Astrocyte of the cerebellum (primary cell): ENCODE measurements at regions not wholly inside any gene's neighbourhood (a gene's known extent, or its start where the extent isn't known, plus 50 kb on each side); places are given as distances from the start of the nearest gene placed in this dataset.

ENCODE experiments used
- DNase-seq: peaks from one replicate; pipeline ENCODE4 v3.0.0-alpha.2; 2011; ENCODE audit warnings: low read depth
- H3K4me3 ChIP-seq: 2 replicates; pipeline ENCODE4 v1.5.1; 2011; ENCODE audit warnings: mild to moderate bottlenecking, low read depth, low read length, moderate library complexity
- in situ Hi-C: cut with HindIII; loops from 2 replicates; pipeline ENCODE4 v1.10.0; 2017; ENCODE audit warnings: low sequenced_read_pairs
- TF ChIP-seq, protein P1 (sequence below): IDR thresholded peaks from 2 replicates; pipeline ENCODE4 v1.5.1; 2012; ENCODE audit warnings: low read length, low read depth, moderate library complexity, mild to moderate bottlenecking; ENCODE audit errors: missing control alignments

DNA sequence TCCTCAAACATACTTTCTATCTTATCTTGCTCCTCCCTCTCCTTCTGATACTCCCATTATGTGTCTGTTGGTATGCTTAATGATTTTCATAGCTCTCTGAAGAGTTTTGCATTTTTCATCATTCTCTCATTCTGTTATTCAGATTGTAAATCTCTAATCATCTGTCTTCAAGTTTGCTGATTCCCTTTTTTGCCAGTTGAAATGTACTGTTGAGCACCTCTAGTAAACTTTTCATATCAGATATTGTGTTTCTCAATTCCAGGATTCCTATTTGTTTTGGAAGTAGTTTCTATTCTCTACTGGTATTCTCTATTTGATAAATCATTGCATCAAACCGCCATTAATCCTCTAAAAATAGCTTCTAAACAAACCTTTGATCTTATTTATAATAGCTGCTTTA, 387.7 kb downstream of the PAX1 start:
- TF ChIP-seq, protein P1, sequence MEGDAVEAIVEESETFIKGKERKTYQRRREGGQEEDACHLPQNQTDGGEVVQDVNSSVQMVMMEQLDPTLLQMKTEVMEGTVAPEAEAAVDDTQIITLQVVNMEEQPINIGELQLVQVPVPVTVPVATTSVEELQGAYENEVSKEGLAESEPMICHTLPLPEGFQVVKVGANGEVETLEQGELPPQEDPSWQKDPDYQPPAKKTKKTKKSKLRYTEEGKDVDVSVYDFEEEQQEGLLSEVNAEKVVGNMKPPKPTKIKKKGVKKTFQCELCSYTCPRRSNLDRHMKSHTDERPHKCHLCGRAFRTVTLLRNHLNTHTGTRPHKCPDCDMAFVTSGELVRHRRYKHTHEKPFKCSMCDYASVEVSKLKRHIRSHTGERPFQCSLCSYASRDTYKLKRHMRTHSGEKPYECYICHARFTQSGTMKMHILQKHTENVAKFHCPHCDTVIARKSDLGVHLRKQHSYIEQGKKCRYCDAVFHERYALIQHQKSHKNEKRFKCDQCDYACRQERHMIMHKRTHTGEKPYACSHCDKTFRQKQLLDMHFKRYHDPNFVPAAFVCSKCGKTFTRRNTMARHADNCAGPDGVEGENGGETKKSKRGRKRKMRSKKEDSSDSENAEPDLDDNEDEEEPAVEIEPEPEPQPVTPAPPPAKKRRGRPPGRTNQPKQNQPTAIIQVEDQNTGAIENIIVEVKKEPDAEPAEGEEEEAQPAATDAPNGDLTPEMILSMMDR, result no peak
- in situ Hi-C loops, result no loop called here
- H3K4me3 ChIP-seq, result no peak overlapping the region
- no peak for DNase-seq

DNA sequence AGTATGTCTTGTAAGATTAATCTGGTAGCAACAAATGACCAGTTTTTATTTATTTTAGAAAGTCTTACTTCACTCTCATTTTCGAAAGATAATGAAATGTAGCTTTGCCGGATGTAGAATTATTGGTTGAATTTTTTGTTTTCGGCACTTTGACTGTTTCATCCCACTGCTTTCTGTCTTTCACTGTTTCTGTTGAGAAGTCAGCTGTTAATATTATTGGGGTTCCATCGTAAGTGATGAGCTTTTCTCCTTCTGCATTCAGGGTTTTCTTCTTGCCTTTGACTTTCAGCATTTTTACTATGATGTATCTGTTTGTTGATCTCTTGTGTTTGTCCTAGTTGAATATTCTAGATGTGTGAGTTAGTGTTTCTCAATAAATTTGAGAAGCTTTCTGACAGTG, 383.4 kb downstream of the PAX1 start:
- H3K4me3 ChIP-seq, result no peak overlapping the region
- in situ Hi-C loops, result no loop called here
- DNase-seq, result no peak
- TF ChIP-seq, protein P1, result no peak

DNA sequence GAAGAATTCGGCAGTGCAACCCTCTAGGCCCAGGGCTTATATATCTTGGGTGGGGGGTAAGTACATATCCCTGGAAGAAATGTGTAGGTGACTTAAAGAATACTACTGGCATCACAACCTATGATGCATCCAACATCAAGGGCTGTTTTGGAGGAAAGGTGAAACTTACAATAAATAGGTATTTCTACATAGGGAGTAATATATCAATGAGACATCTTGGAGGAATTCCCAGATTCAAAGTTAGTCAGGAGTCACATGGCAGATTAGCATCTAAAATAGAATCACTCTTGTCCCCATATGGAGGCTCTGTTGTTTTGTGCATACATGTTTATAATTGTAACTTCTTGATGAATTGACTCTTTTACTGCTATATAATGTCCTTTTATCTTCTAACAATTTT, 375.5 kb downstream of the PAX1 start:
- H3K4me3 ChIP-seq, result no peak overlapping the region
- TF ChIP-seq, protein P1, result no peak
- in situ Hi-C loops, result no loop called here
- no peak for DNase-seq

DNA sequence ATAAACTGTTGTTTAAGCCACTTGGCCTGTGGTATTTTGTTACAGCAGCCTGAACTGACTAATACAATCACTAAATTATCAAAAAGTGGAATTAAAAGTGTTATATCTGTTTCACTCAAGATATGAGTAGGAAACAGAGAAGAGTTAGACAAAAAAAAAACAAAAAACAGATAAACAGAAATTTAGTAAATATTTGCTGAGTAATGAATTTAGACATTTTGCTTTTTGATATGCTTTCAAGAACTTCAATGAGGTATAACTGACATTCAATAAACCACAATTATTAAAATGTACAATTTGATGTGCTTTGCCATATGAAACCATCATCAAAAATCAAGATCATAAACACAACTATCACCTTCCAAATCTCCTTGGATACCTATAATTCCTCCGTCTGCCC, 369.2 kb downstream of the PAX1 start:
- no peak overlapping the region for H3K4me3 ChIP-seq
- TF ChIP-seq, protein P1, result no peak
- in situ Hi-C loops, result no loop called here
- no peak for DNase-seq

DNA sequence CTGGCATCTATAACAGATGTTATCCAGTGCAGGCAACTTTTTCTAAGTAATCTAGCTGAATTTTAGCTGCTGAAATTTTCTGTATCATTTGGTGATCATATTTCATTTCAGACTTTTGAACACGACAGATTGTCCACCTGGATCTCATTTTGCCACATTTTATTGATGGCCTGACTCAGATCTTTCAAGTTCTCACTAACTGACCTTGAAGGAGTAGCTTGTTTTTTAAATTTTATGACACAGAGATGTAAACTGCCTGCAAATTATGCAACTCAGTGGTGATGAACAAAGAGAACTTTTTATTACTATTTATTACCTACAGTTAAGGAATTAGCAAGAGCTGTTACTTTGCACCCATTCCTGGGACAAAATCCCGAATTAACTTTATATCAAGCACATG, 366.4 kb downstream of the PAX1 start:
- in situ Hi-C loops, result no loop called here
- no peak for DNase-seq
- H3K4me3 ChIP-seq, result no peak overlapping the region
- TF ChIP-seq, protein P1, result no peak

DNA sequence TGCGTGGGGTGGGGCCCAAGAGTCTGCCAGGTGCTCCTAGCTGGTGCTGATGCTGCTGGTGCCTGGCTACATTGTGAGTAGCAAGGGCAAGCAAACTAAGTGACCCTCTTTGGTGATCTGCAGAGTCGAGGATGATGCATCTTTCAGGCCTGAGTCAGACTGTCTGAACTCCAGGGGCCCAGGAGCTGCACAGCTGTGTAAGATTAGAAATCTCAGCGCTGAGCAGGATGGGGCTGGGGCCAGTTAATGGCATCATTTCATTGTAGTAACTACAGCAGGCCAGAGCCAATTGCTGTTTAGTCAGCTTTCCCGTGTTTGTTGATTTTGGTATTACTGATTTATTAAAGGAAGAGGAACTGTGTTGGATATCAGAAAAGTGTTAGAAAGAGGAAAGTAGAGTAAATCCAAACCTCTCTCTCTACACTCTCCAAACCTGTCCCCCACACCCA, 365.2 kb downstream of the PAX1 start:
- in situ Hi-C loops, result no loop called here
- TF ChIP-seq, protein P1, result no peak
- no peak for DNase-seq
- H3K4me3 ChIP-seq, result no peak overlapping the region

DNA sequence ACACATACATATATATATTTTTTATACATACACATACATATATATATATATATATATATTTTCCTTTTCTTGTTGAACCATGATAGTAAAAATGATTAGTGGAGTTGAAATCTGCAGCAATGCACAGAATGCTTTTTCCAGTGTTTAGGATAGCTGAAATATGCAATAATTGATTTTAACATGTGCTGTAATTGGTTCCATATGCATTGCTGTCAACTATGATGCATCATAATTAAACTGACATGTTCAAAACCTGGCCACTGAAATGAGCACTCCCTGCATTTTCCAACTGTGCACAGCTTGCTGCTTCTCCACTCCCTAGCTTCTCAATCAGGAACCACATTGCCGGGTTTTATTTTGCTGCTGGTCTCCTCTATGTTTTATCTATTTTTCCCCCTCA, 358.3 kb downstream of the PAX1 start:
- H3K4me3 ChIP-seq, result no peak overlapping the region
- in situ Hi-C loops, result no loop called here
- TF ChIP-seq, protein P1, result no peak
- no peak for DNase-seq
